ENCODE measurements at regions not wholly inside any gene's neighbourhood (a gene's known extent, or its start where the extent isn't known, plus 50 kb on each side); places are given as distances from the start of the nearest gene placed in this dataset.

DNA sequence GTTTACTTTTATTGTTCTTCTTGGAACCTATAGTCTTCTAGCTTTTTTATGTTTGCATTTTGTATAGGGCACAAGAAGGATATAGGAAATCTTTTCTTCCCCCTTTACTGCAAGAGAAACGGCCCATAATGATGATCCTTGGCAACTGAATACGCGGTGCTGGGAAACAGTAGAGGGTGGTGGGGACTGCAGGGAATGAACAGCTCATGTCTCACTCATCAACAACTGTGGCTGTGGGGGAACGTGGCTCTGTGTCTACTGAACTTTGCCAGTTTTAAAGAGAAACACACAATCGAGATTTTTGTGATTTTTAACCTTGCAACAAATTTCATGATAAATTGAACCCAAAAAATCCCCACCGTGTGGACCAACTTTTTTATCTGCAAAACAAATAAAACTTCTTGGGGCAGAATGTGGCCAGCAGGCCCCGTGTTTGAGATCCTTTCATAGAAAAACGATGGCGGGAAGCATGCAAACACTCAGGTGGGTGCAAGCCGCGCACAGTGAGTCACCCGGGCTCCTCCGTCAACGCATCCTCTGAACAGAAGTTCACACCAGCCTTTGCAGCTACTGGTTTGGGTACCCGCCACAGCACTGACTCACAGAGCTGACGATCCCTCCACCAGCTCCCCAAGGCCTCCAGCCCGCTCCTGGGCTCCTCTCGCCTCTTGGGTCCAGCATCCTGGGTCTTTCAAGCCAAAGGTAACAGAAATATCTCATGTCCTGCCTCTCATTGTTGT is 149.3 kb downstream of the COL6A3 start:
- whole genome bisulfite sequencing (ENCODE audit: low lambda C conversion rate): 84% methylated on average over 16 of the region's 18 CpGs
- Histone ChIP-seq H3K27me3 (ENCODE audit: insufficient read depth) (no peaks in the 10 kb centered on the region), H2AFZ (ENCODE audit: low read depth) (peak overlapping the region; percentile 45; the same call in 1 of the 2 replicates), H4K20me1 (ENCODE audit: insufficient read depth) (no peaks in the 10 kb centered on the region), H3K4me3 (ENCODE audit: low read depth in 2 of 2, low read length in 1 of 2) (no peak overlapping the region), H3F3A (replicated peaks; ENCODE audit: insufficient read depth) (peaks cover 14% of the 10 kb centered on the region), H3K9ac (no peak overlapping the region), H3K4me2 (no peak overlapping the region), H3K9me2 (no peaks in the 10 kb centered on the region), H3K4me1 (ENCODE audit: control insufficient read depth in 1 of 2, insufficient read depth in 2 of 2, low read depth in 1 of 2, low read length in 1 of 2) (peaks cover 0 to 10% of the 10 kb centered on the region in 2 experiments; a peak in 2 of 4 replicates), H3K9me3 (no peaks in the 10 kb centered on the region), H3K79me2 (ENCODE audit: insufficient read depth) (no peaks in the 10 kb centered on the region), H3K27ac (ENCODE audit: low read depth in 2 of 2, low read length in 1 of 2) (peak overlapping the region in 1 of 2 experiments; percentile 55; a peak in 2 of 4 replicates), H3K36me3 (replicated peaks in 1 of 2; ENCODE audit: control insufficient read depth in 1 of 2, insufficient read depth in 2 of 2, low read length in 1 of 2) (no peaks in the 10 kb centered on the region)
- TF ChIP-seq TCF12 (IDR thresholded peaks at IDR 0.05) (0 out of 2 replicates have a peak, but pooled peaks have one; percentile 4), ELF1 (IDR thresholded peaks at IDR 0.05) (no peak), RFX5 (IDR thresholded peaks at IDR 0.05; ENCODE audit: low read length) (no peak), FOSL2 (IDR thresholded peaks at IDR 0.05; ENCODE audit: borderline replicate concordance, low read depth) (no peak)
- DNase-seq: no peak
- CTCF ChIA-PET: no interaction called here
- POLR2A ChIA-PET: no interaction called here

DNA sequence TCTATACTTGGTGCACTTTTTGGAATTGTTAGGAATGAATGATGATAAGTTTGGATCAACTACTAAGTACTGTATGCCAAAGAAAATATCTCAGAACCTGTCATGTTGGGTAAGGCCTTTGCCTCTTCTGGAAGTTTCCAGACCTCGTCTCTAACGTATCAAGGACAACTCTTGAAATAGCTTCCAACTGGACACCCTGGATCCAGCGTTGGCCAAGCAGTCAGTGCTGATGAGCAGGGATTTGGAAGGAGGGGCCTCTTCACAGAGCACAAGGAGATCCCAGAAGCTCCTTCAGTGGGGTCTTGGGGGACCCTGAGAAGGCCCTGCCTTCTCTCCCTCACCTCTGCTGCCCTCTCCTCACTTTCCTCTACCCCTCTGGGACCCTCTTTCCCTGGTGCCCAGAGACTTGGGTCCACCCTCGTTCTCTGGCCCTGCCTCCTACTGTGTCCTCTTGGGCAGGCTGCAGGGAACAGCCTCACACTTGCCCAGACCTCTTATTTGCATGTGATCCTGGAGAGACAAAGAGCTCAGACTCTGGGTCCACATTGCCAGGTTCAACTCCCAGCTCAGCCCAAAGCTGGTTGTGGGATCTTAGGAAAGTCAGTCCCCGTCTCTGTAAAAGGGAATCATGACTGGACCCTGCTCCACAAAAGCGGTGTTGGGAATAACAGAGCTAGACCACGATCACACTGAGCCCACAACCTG is 145.8 kb downstream of the COL6A3 start:
- Histone ChIP-seq H3K9ac (no peak overlapping the region), H3K4me2 (no peak overlapping the region), H4K20me1 (ENCODE audit: insufficient read depth) (no peaks in the 10 kb centered on the region), H3K4me3 (ENCODE audit: low read depth in 2 of 2, low read length in 1 of 2) (no peak overlapping the region), H3K27me3 (ENCODE audit: insufficient read depth) (no peaks in the 10 kb centered on the region), H3K36me3 (replicated peaks in 1 of 2; ENCODE audit: control insufficient read depth in 1 of 2, insufficient read depth in 2 of 2, low read length in 1 of 2) (no peaks in the 10 kb centered on the region), H3K9me2 (no peaks in the 10 kb centered on the region), H3F3A (replicated peaks; ENCODE audit: insufficient read depth) (peaks cover 5% of the 10 kb centered on the region), H3K79me2 (ENCODE audit: insufficient read depth) (no peaks in the 10 kb centered on the region), H3K9me3 (no peaks in the 10 kb centered on the region), H2AFZ (ENCODE audit: low read depth) (no peak overlapping the region), H3K4me1 (ENCODE audit: control insufficient read depth in 1 of 2, insufficient read depth in 2 of 2, low read depth in 1 of 2, low read length in 1 of 2) (peaks cover 0 to 7% of the 10 kb centered on the region in 2 experiments; a peak in 2 of 4 replicates), H3K27ac (ENCODE audit: low read depth in 2 of 2, low read length in 1 of 2) (no peak overlapping the region)
- WGBS (ENCODE audit: low lambda C conversion rate): 89% methylated on average over 7 of the region's 7 CpGs
- no peak for TF ChIP-seq RXRA (IDR thresholded peaks at IDR 0.05; ENCODE audit: borderline replicate concordance, low read depth)
- TF ChIP-seq MXI1 (IDR thresholded peaks at IDR 0.05; ENCODE audit: low read depth, low read length): no peak
- TF ChIP-seq JUND (IDR thresholded peaks at IDR 0.05): no peak
- TF ChIP-seq, protein P1, sequence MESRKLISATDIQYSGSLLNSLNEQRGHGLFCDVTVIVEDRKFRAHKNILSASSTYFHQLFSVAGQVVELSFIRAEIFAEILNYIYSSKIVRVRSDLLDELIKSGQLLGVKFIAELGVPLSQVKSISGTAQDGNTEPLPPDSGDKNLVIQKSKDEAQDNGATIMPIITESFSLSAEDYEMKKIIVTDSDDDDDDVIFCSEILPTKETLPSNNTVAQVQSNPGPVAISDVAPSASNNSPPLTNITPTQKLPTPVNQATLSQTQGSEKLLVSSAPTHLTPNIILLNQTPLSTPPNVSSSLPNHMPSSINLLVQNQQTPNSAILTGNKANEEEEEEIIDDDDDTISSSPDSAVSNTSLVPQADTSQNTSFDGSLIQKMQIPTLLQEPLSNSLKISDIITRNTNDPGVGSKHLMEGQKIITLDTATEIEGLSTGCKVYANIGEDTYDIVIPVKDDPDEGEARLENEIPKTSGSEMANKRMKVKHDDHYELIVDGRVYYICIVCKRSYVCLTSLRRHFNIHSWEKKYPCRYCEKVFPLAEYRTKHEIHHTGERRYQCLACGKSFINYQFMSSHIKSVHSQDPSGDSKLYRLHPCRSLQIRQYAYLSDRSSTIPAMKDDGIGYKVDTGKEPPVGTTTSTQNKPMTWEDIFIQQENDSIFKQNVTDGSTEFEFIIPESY (IDR thresholded peaks at IDR 0.05; ENCODE audit: borderline replicate concordance, low read depth): no peak
- TF ChIP-seq, protein P2, sequence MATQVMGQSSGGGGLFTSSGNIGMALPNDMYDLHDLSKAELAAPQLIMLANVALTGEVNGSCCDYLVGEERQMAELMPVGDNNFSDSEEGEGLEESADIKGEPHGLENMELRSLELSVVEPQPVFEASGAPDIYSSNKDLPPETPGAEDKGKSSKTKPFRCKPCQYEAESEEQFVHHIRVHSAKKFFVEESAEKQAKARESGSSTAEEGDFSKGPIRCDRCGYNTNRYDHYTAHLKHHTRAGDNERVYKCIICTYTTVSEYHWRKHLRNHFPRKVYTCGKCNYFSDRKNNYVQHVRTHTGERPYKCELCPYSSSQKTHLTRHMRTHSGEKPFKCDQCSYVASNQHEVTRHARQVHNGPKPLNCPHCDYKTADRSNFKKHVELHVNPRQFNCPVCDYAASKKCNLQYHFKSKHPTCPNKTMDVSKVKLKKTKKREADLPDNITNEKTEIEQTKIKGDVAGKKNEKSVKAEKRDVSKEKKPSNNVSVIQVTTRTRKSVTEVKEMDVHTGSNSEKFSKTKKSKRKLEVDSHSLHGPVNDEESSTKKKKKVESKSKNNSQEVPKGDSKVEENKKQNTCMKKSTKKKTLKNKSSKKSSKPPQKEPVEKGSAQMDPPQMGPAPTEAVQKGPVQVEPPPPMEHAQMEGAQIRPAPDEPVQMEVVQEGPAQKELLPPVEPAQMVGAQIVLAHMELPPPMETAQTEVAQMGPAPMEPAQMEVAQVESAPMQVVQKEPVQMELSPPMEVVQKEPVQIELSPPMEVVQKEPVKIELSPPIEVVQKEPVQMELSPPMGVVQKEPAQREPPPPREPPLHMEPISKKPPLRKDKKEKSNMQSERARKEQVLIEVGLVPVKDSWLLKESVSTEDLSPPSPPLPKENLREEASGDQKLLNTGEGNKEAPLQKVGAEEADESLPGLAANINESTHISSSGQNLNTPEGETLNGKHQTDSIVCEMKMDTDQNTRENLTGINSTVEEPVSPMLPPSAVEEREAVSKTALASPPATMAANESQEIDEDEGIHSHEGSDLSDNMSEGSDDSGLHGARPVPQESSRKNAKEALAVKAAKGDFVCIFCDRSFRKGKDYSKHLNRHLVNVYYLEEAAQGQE (IDR thresholded peaks at IDR 0.05; ENCODE audit: low read depth, low read length): no peak
- no peak for TF ChIP-seq YY1 (IDR thresholded peaks at IDR 0.05; ENCODE audit: low read depth)
- no peak for TF ChIP-seq TAF1 (IDR thresholded peaks at IDR 0.05; ENCODE audit: borderline replicate concordance, low read depth, low read length)
- TF ChIP-seq, protein P3, sequence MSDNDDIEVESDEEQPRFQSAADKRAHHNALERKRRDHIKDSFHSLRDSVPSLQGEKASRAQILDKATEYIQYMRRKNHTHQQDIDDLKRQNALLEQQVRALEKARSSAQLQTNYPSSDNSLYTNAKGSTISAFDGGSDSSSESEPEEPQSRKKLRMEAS (IDR thresholded peaks at IDR 0.05; ENCODE audit: low read depth): no peak
- TF ChIP-seq NFIC (IDR thresholded peaks at IDR 0.05; ENCODE audit: borderline replicate concordance): no peak
- no peak for TF ChIP-seq SMC3 (IDR thresholded peaks at IDR 0.05; ENCODE audit: low read depth, low read length)
- TF ChIP-seq, protein P4, sequence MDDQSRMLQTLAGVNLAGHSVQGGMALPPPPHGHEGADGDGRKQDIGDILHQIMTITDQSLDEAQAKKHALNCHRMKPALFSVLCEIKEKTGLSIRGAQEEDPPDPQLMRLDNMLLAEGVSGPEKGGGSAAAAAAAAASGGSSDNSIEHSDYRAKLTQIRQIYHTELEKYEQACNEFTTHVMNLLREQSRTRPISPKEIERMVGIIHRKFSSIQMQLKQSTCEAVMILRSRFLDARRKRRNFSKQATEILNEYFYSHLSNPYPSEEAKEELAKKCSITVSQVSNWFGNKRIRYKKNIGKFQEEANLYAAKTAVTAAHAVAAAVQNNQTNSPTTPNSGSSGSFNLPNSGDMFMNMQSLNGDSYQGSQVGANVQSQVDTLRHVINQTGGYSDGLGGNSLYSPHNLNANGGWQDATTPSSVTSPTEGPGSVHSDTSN (IDR thresholded peaks at IDR 0.05): no peak
- no peak for TF ChIP-seq EZH2phosphoT487 (IDR thresholded peaks at IDR 0.05; ENCODE audit: borderline replicate concordance, low read depth)
- TF ChIP-seq RCOR1 (IDR thresholded peaks at IDR 0.05; ENCODE audit: low read length): no peak
- CTCF ChIA-PET: interaction anchor here (0.6 to 1.3 kb wide), 2 partner anchors 12 to 26 kb away, joined by 3 to 5 read pairs; no protein-coding TSS in a partner anchor
- DNase-seq: no peak
- POLR2A ChIA-PET: interaction anchor here (0.6 kb wide), 1 partner anchor 1151 kb away, joined by 3 read pairs; no protein-coding TSS in a partner anchor
